ENCODE measurements at regions not wholly inside any gene's neighbourhood (a gene's known extent, or its start where the extent isn't known, plus 50 kb on each side); places are given as distances from the start of the nearest gene placed in this dataset.

DNA sequence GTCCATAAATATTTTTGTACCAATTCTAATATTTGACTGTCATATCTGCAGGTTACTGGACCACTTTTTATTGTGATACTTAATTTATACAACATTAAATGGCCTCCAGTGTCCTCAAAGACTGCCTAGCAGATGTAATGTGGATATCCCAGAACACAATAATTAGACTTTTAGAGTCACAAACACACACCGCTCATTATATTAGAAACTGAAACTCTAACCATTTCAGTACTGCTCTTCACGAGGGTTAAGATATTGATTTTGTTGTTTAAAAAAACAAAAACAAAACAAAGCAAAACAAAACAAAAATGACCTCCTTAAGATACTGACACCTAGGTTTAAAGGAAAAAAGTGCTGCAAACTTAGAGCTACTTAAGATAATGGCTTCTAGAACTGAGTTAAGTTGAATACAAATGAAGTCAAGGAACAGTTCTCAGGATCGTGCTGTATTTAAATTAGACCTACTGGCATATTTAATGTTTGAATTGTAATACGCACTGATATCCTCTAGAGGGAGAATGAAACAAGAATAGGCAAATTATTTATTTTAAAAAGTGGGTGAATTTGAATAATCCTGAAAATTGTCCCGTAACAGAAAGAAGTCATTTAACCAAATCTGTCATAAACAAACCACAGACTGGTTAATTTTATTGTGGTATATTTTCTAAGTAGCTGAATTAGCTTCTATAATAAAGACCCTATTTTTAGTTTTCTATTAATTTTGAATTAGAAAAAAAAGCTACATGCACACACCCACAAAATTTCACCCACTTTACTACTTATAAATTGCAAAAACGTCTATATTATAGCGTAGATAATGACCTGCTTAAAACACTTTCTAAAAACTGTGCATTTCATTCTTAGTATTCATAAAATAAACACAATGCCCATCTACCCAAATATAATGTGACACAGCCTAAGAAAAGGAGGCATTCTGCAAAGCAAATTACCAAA, 395.2 kb upstream of the DCN start:
- TF ChIP-seq, protein P1, sequence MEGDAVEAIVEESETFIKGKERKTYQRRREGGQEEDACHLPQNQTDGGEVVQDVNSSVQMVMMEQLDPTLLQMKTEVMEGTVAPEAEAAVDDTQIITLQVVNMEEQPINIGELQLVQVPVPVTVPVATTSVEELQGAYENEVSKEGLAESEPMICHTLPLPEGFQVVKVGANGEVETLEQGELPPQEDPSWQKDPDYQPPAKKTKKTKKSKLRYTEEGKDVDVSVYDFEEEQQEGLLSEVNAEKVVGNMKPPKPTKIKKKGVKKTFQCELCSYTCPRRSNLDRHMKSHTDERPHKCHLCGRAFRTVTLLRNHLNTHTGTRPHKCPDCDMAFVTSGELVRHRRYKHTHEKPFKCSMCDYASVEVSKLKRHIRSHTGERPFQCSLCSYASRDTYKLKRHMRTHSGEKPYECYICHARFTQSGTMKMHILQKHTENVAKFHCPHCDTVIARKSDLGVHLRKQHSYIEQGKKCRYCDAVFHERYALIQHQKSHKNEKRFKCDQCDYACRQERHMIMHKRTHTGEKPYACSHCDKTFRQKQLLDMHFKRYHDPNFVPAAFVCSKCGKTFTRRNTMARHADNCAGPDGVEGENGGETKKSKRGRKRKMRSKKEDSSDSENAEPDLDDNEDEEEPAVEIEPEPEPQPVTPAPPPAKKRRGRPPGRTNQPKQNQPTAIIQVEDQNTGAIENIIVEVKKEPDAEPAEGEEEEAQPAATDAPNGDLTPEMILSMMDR (IDR thresholded peaks at IDR 0.05; ENCODE audit: insufficient read depth, low read length, poor library complexity, severe bottlenecking): peak; percentile 32
- no peak for TF ChIP-seq EZH2phosphoT487 (conservative IDR thresholded peaks at IDR 0.05; ENCODE audit: low read length)

Measured in SU-DHL-6 (cell line).